HepG2 (cell line): ENCODE measurements at regions not wholly inside any gene's neighbourhood (a gene's known extent, or its start where the extent isn't known, plus 50 kb on each side); places are given as distances from the start of the nearest gene placed in this dataset.

Source experiments
- CTCF ChIP-seq: sonication (generic); formaldehyde crosslinking; IDR thresholded peaks from 2 replicates; pipeline ENCODE4 v1.5.0; 2020; ENCODE audit warnings: mild to moderate bottlenecking, missing genetic modification reagents, moderate library complexity
- FOXO4 ChIP-seq: sonication (generic); formaldehyde crosslinking; conservative IDR thresholded peaks from 2 replicates; pipeline ENCODE4 v1.8.1; 2023; ENCODE audit warnings: missing genetic modification reagents
- JUN ChIP-seq: sonication (generic); formaldehyde crosslinking; IDR thresholded peaks from 2 replicates; pipeline ENCODE4 v1.4.0; 2020; ENCODE audit warnings: mild to moderate bottlenecking, missing genetic modification reagents
- MZF1 ChIP-seq: sonication (generic); formaldehyde crosslinking; IDR thresholded peaks from 2 replicates; pipeline ENCODE4 v1.8.1; 2023; ENCODE audit warnings: mild to moderate bottlenecking, missing genetic modification reagents, borderline replicate concordance
- ZNF292 ChIP-seq: sonication (generic); formaldehyde crosslinking; IDR thresholded peaks from 2 replicates; pipeline ENCODE4 v1.8.1; 2022; ENCODE audit warnings: mild to moderate bottlenecking, low read depth, missing genetic modification reagents, borderline replicate concordance
- ZNF816 ChIP-seq: sonication (generic); formaldehyde crosslinking; IDR thresholded peaks from 2 replicates; pipeline ENCODE4 v1.8.0; 2022; ENCODE audit warnings: missing genetic modification reagents, mild to moderate bottlenecking, borderline replicate concordance

- TF ChIP-seq ZNF292 (CRISPR knock-in tag), result no peak
- TF ChIP-seq MZF1, result no peak
- TF ChIP-seq CTCF (CRISPR knock-in tag), result no peak
- TF ChIP-seq FOXO4, result no peak
- TF ChIP-seq JUN, result no peak
- TF ChIP-seq ZNF816, result no peak
These were observed 374.7 kb downstream of the DDX10 start for GRCh38 chr11:109039611-109040010.
